Colonic mucosa (tissue), 4 donors: ENCODE measurements at regions not wholly inside any gene's neighbourhood (a gene's known extent, or its start where the extent isn't known, plus 50 kb on each side); places are given as distances from the start of the nearest gene placed in this dataset.

Source experiments
- DNase-seq: peaks from one replicate; pipeline ENCODE4 v3.0.0-alpha.2; 2020
- H3K27ac ChIP-seq: fragments of 200-600 bp; one replicate; pipeline ENCODE4 v1.8.0; 2021
- H3K27me3 ChIP-seq: fragments of 200-600 bp; one replicate; pipeline ENCODE4 v1.8.0; 2021
- H3K36me3 ChIP-seq: fragments of 200-600 bp; one replicate; pipeline ENCODE4 v1.8.0; 2021
- H3K4me1 ChIP-seq: fragments of 200-600 bp; one replicate; pipeline ENCODE4 v1.8.0; 2021; ENCODE audit warnings: mild to moderate bottlenecking
- H3K4me3 ChIP-seq: fragments of 200-600 bp; one replicate; pipeline ENCODE4 v1.8.0; 2021
- H3K9ac ChIP-seq, 2 donors: one replicate each; pipeline ENCODE4 v1.7.0; 2013; ENCODE audit warnings: control low read depth in 2 of 2, low read depth in 2 of 2, low read length in 2 of 2
- H3K9me3 ChIP-seq: fragments of 200-600 bp; one replicate; pipeline ENCODE4 v1.8.0; 2021
- CTCF ChIP-seq: fragments of 200-600 bp; IDR thresholded peaks from one replicate; pipeline ENCODE4 v1.8.0; 2022; ENCODE audit warnings: antibody characterized with exemption, mild to moderate bottlenecking
- intact Hi-C: fragments of 100-400 bp; cut with DNase I; formaldehyde crosslinking; loops from one replicate; pipeline ENCODE4 v1.14.1; 2022
- donor health status: healthy.
- donor health status: DM: no; HTN: no; CAD: no.
- donor health status: DM: no; HTN: no; CAD: no.

- DNase-seq = no peak
- no peak overlapping the region for H3K9ac ChIP-seq
- no peaks in the 10 kb centered on the region for H3K4me1 ChIP-seq
- H3K9me3 ChIP-seq = no peaks in the 10 kb centered on the region
- H3K27ac ChIP-seq = no peak overlapping the region
- intact Hi-C loops = no loop called here
- H3K36me3 ChIP-seq = no peaks in the 10 kb centered on the region
- H3K27me3 ChIP-seq = no peaks in the 10 kb centered on the region
- no peak for TF ChIP-seq CTCF
- H3K4me3 ChIP-seq = no peak overlapping the region
These were observed 1417.1 kb downstream of the BRD1 start for GRCh38 chr22:48410536-48410935.

- DNase-seq = no peak
- no peak for TF ChIP-seq CTCF
- Histone ChIP-seq H3K9ac (no peak overlapping the region), H3K27me3 (no peaks in the 10 kb centered on the region), H3K4me1 (no peaks in the 10 kb centered on the region), H3K9me3 (no peaks in the 10 kb centered on the region), H3K27ac (no peak overlapping the region), H3K36me3 (no peaks in the 10 kb centered on the region), H3K4me3 (no peak overlapping the region)
- intact Hi-C loops = no loop called here
These were observed 1420.3 kb downstream of the BRD1 start for GRCh38 chr22:48407256-48407955.

- DNase-seq = no peak
- H3K9ac ChIP-seq = no peak overlapping the region
- TF ChIP-seq CTCF = no peak
- intact Hi-C loops = no loop called here
- no peak overlapping the region for H3K4me3 ChIP-seq
- no peaks in the 10 kb centered on the region for H3K4me1 ChIP-seq
- no peak overlapping the region for H3K27ac ChIP-seq
- H3K9me3 ChIP-seq = no peaks in the 10 kb centered on the region
- H3K36me3 ChIP-seq = no peaks in the 10 kb centered on the region
- H3K27me3 ChIP-seq = no peaks in the 10 kb centered on the region
These were observed 1421.5 kb downstream of the BRD1 start for GRCh38 chr22:48406161-48406560.

- Histone ChIP-seq H3K9ac (no peak overlapping the region), H3K4me1 (no peaks in the 10 kb centered on the region), H3K27me3 (no peaks in the 10 kb centered on the region), H3K4me3 (no peak overlapping the region), H3K9me3 (no peaks in the 10 kb centered on the region), H3K27ac (no peak overlapping the region), H3K36me3 (no peaks in the 10 kb centered on the region)
- no peak for TF ChIP-seq CTCF
- no peak for DNase-seq
- intact Hi-C loops = no loop called here
These were observed 1421.9 kb downstream of the BRD1 start for GRCh38 chr22:48405741-48406140.

GRCh38 chr22:48404801-48405447 lies 1422.7 kb downstream of the BRD1 start:
- H3K36me3 ChIP-seq = no peaks in the 10 kb centered on the region
- H3K4me1 ChIP-seq = no peaks in the 10 kb centered on the region
- DNase-seq = no peak
- TF ChIP-seq CTCF = no peak
- H3K9ac ChIP-seq = no peak overlapping the region
- intact Hi-C loops = no loop called here
- no peak overlapping the region for H3K4me3 ChIP-seq
- H3K27ac ChIP-seq = no peak overlapping the region
- H3K27me3 ChIP-seq = no peaks in the 10 kb centered on the region
- no peaks in the 10 kb centered on the region for H3K9me3 ChIP-seq
